Right ventricle myocardium superior (tissue), 1 donor: ENCODE measurements at regions not wholly inside any gene's neighbourhood (a gene's known extent, or its start where the extent isn't known, plus 50 kb on each side); places are given as distances from the start of the nearest gene placed in this dataset.

Experiments used
- ATAC-seq: fragments of 200-7000 bp; cut with Tn5 transposase; one replicate; pipeline ENCODE4 v1.9.1; 2020; ENCODE audit warnings: mild to moderate bottlenecking; ENCODE audit not compliant: poor library complexity
- DNase-seq: peaks from one replicate; pipeline ENCODE4 v3.0.0-alpha.2; 2020
- intact Hi-C: fragments of 100-400 bp; cut with DNase I; formaldehyde crosslinking; loops from one replicate; pipeline ENCODE4 v1.11.2; 2022
- donor health status: DM: no; HTN: yes; CAD: no; lungs with severe emphysema.

- intact Hi-C loops = no loop called here
- ATAC-seq (no peak), DNase-seq (no peak)
Measured at GRCh38 chr5:136527311-136527710, 162.0 kb upstream of the TRPC7 start.

GRCh38 chr5:136526791-136527190 is 161.4 kb upstream of the TRPC7 start:
- DNase-seq (no peak), ATAC-seq (no peak)
- intact Hi-C loops = no loop called here

DNA sequence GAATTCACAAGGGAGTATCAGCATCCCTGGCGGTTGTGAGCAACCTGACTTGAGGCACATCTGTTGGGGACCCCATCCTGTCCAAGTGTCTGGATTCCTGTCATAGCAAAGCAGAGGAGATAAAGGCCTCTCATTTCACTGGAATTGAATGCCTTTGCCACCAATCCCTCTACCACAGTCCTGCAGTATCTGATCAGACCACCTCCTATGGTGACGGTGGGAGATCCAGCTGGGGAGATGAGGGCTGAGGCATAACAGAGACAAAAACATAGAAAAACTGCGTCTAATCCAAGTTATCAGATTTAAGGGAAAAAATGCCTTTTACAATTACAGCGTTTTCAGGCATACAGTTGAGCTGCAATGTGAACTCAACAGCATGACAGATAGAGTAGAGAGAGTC is 160.7 kb upstream of the TRPC7 start:
- intact Hi-C loops = no loop called here
- ATAC-seq (no peak), DNase-seq (no peak)

DNA sequence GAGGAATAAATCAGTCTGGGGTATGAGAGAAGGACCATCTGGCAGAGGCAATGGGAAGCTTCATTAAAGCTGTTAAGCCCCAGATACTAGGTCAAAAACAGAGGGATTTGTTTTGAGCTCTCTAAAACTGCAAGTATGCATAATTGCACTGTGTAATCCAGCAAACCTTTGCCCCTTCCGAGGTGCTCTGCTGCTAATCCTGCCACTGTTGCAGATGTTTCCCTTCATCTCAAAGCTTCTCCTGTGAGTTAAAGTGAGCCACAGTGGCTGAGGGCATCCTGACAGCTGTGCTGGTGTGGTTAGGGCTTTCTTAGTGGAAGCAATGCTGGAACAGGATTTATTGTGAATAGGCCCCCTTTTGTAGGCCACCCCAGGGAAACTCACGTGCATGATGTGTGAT is 160.3 kb upstream of the TRPC7 start:
- intact Hi-C loops = no loop called here
- DNase-seq (no peak), ATAC-seq (no peak)

- peak; percentile 40 for DNase-seq
- intact Hi-C loops = no loop called here
- peak; percentile 59 for ATAC-seq
Measured at GRCh38 chr5:136522217-136522956, 157.0 kb upstream of the TRPC7 start.

DNA sequence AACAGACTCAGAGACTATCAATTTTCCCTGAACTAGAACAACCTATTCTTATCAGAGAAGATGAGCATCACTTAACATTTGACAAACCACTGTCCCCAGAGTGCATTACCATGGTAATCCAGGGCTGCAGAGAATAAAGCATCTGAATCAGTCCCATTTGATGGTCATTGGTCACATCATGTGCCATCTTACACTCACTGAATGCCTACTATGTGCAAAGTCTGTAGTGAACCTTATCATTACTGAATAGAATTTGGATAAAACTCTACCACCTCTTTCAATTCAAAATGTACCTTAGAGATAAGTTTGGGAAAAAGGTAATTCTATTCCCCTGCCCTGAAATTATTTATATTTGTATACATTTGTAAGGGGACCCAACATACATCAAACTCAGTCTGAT is 156.4 kb upstream of the TRPC7 start:
- intact Hi-C loops = no loop called here
- no peak for DNase-seq

DNA sequence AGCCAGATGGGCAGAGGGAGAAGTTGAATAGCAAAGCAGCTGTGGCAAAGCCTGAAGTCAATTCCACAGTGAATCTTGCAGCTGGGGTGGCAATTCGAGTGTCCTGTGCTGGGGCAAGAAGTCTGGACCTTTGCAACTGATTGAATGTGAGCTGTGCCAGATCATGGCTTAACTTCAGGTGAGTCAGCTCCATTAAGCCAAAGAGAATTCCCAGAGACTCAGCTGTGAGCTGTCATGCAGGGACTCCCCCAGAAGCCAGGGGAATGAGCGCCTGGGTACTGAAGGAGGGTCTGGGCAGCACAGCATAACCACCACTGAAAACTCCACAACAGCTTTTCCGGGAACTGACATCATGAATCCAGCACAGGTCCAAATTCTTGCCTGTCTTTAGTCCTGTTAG is 153.5 kb upstream of the TRPC7 start:
- intact Hi-C loops = no loop called here
- DNase-seq = no peak
- no peak for ATAC-seq

More for the DNA sequence above, 156.4 kb upstream of the TRPC7 start:
- no peak for ATAC-seq

GRCh38 chr5:136518174-136518573 is 152.8 kb upstream of the TRPC7 start:
- DNase-seq = no peak
- intact Hi-C loops = no loop called here
- no peak for ATAC-seq

DNA sequence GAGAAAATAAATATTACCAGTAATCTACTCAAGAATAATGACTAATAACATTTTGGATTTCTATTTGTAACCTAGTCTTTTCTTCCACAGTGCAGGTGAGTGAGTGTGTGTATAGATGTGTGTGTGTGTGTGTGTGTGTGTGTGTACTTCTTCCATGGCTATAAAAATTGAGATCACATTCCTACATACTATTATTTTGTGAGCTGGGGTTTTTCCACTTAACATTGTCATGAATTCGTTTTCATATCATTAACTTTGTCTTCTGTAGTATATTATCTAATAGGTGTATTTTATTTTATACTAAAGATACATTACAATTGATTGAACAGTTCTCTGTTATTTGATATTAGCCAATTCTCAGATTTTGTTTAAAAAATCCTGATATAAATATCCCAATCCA is 152.4 kb upstream of the TRPC7 start:
- ATAC-seq = no peak
- no peak for DNase-seq
- intact Hi-C loops = no loop called here

- no peak for ATAC-seq
- intact Hi-C loops = no loop called here
- no peak for DNase-seq
Measured at GRCh38 chr5:136516637-136517036, 151.3 kb upstream of the TRPC7 start.

GRCh38 chr5:136513430-136513829 is 148.1 kb upstream of the TRPC7 start:
- ATAC-seq = no peak

DNA sequence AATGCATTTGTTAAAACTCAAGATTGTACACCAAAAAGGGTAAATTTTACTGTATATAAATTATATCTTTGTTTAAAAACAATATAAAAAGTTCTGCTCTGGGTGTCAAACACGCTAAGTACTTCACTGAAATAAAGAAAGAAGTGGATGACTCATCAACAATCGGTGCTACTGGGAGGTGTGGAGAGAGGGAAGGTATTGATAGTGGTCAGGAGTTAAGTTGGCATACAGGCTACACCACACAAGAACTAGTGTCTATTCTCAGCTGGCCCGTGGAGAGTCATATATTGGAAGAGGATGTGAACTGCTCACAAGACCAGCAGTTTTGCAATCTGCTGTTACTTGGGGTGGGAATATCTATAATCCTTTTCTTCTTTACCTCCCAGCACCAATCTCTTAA is 145.7 kb upstream of the TRPC7 start:
- DNase-seq = no peak
- intact Hi-C loops = no loop called here
- no peak for ATAC-seq

More at GRCh38 chr5:136513430-136513829, 148.1 kb upstream of the TRPC7 start:
- intact Hi-C loops = no loop called here
- DNase-seq = no peak

DNA sequence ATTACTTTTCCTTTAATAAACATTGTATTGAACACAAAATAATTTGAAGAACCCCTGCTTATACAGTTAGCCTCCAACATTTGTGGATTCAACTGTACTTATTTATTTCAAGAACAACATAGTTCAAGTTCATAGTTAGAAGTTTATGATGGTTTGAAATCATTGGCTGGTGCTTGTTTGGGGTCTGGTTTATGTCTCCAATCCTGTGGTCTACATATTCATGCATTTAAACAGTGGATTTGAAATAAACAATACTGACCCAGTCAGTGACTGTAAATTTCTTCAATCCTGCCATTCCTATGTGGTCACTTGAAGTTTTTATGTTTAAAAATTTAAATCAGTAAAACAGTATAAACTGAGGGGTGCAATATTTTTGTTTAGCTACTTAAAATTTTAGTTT is 145.1 kb upstream of the TRPC7 start:
- ATAC-seq (no peak), DNase-seq (no peak)
- intact Hi-C loops = no loop called here

DNA sequence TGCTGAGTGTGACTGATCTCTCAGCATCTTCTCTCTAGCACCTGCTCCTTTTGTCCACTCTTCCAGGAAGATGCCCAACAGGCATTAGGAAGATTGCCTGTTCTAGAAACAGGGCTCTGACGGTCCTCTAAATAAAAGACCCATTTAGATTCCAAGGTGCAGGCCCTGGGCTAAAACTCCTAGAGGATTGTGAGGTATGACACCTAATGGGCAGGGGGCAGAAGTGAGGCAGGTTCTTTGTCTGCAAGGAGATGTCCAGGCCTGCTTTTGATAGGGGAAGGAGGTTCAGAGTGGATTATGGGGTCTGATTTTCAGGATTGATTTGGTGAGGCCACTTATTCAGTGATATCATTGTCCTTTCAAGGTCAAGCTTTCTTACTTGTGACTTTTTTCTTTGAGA is 140.8 kb upstream of the TRPC7 start:
- no peak for DNase-seq
- intact Hi-C loops = no loop called here
- no peak for ATAC-seq

GRCh38 chr5:136501133-136501532 is 135.8 kb upstream of the TRPC7 start:
- ATAC-seq (no peak), DNase-seq (no peak)
- intact Hi-C loops = no loop called here

DNA sequence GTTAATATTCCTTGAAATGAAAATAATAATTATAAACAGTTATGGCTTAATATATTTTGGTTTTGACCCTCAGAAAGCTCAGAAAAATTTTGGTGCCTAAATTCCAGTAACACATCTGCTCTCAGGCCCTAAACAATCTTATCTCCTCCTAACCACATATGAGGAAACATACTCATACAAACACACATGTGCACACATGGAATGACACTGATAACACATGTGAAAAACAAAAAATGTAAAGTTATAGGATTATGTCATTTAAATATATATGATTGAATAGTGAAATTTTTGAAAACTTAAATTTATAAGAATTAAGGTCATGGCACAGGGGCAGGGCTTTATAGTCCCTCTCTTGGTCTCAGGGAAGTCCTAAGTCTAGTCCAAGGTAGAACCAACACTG is 127.2 kb upstream of the TRPC7 start:
- intact Hi-C loops = no loop called here
- DNase-seq (no peak), ATAC-seq (no peak)

DNA sequence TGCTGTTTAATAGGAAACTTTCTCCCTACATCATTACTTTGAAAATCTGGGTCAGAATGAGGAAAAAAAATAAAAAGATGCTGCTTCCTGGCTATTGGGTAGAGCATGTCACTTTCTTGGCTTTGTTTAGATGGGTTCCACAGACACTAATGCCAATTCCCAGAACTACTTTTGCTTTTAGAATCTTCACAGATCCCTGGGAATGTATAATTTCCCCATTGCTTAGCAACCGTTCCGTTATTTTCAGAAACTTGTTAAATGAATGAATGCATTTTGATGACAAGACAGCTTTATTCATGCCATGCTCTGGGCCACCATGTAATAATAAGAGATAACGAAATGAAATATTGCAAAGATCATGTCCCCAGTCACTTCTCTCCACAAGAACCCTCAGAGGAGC is 126.5 kb upstream of the TRPC7 start:
- ATAC-seq (no peak), DNase-seq (no peak)
- intact Hi-C loops = no loop called here

DNA sequence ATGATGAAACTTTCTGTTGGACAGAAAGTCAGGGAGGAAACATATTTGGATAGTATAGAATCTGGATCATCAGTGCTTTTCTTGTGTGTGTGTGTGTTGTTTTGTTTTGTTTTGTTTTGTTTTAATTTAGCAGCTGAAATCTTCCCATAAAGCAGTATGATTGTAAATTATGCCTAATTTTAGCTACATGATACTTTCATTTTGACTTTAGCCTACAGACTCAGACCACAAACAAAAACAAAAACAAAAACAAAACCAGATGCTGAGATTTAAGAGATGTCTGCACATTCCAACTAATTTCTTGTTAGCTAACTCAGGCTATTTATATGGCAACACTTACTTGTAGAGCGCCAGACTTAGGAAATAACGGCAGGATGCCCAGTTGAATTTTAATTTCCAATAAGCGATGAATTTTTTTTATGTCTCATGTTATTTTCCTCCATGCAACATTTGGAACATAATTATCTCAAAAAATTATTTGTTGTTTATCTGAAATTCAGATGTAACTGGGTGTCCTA is 119.5 kb upstream of the TRPC7 start:
- DNase-seq = no peak
- ATAC-seq = no peak
- intact Hi-C loops = no loop called here

GRCh38 chr5:136482206-136482605 is 116.9 kb upstream of the TRPC7 start:
- no peak for ATAC-seq
- intact Hi-C loops = no loop called here
- DNase-seq = no peak

DNA sequence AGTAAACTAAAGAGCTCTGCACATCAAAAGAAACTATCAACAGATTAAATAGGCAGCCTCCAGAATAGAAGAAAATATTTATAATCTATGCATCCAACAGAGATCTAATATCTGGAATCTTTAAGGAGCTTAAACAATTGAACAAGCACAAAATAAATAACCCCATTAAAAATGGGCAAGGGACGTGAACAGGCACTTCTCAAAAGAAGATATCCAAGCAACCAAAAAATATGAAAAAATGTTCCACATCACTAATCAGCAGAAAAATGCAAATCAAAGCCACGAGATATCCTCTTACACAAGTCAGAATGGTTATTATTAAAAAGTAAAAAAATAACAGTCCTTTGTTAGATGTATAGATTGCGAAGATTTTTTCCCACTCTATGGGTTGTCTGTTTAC is 109.1 kb upstream of the TRPC7 start:
- DNase-seq = no peak
- ATAC-seq = no peak
- intact Hi-C loops = no loop called here

DNA sequence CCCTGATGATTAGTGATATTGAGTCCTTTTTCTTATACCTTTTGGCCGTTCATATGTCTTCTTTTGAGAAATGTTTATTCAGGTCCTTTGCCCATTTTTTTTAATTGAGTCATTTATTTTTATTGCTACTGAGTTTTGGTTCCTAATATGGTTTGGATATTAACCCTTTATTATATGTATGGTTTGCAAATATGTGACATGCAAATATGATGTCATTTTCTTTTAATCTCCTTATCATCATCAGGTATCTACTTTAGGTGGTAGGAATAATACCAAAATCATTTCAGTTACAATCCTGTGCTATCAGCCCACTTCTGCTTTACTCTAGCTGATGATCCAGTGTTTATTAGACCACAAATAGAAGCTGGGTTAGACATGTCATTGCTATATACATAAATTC is 102.3 kb upstream of the TRPC7 start:
- ATAC-seq (no peak), DNase-seq (no peak)
- intact Hi-C loops = no loop called here
